HG03439 (cell line): ENCODE measurements at regions not wholly inside any gene's neighbourhood (a gene's known extent, or its start where the extent isn't known, plus 50 kb on each side); places are given as distances from the start of the nearest gene placed in this dataset.
"Not testable (repeated sequence)": the region's sequence is repeated elsewhere in the genome, so short reads cannot be mapped to it uniquely, and the experiment has no call there.

Experiments
- ATAC-seq: cut with Tn5 transposase; IDR thresholded peaks from one replicate; pipeline ENCODE4 v1.9.1; 2021; ENCODE audit warnings: mild to moderate bottlenecking, moderate library complexity; ENCODE audit not compliant: unreplicated experiment

DNA sequence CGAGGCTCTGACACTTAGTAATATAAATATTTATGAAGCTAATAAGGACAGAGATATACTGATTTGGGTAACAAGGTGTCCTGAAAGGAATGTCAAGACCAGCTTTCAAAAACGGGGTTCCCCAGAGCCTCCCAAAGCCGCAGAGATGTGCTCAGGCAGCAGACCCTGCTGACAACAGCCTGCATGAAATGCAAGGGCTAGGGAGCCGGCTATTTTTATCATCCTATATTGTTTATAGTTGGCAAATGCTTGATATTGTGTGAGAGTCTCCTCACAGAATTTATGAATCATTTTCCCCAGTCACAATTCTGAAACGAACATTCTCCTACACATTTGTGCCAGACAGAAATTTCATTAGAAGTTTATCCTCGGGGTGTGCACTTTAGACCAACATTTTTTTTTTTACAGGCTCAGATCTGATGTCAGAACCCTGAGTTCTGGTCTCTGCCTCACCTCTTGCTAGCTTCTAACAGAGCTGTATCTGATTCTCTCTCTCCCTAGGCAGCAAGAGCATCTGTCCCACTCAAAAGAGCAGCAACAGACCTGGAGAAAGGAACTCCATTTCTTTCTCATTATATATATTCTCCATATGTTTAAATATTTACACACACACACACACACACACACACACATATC is 302.3 kb upstream of the PLD5 start:
- ATAC-seq, result no peak

DNA sequence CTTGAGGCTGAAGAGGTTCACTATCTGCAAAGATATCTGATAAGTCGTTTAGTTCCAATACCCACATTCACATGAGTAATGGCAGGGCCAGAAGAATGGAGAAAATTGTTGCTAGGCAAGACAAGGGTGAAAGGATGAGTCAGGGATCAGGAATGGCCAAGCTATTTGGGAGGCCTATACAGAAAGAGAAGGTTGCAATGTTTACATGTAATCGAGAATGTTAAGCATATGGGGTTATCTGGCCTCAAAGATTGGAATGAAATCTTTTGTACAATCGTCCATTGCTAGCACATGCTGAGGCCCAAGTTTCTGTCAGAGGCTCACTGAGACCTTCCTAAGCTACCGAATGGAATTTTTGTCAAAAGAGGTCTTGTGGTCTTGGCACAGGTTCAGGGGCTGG is 299.9 kb upstream of the PLD5 start:
- ATAC-seq, result no peak

DNA sequence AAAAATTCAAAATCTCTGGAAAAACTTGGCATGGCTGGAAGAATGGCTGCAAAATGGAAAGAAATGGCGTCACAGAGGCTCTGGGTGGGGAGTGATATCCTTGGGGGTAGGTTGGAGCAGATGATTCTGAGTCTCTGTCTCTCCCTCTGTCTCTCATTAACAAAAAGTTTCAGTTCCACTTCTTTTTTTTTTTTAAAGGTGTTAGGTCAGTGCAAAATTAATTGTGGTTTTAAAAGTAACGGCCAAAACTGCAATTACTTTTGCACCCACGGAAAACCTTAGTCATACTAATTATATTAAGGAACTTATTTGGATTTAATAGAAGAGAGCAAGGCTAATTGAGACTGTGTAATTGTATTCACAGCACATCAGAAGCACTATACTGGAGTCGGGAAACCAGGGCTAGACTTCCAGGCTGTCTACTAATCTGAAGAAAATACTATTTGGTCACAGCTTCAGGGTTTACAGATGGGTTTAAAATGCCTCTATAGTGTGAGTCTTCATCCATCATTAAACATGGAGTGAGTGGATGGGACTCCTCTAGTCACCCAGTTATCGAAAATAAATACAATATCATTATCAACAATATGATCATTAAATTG is 289.1 kb upstream of the PLD5 start:
- ATAC-seq, result peak; percentile 85

DNA sequence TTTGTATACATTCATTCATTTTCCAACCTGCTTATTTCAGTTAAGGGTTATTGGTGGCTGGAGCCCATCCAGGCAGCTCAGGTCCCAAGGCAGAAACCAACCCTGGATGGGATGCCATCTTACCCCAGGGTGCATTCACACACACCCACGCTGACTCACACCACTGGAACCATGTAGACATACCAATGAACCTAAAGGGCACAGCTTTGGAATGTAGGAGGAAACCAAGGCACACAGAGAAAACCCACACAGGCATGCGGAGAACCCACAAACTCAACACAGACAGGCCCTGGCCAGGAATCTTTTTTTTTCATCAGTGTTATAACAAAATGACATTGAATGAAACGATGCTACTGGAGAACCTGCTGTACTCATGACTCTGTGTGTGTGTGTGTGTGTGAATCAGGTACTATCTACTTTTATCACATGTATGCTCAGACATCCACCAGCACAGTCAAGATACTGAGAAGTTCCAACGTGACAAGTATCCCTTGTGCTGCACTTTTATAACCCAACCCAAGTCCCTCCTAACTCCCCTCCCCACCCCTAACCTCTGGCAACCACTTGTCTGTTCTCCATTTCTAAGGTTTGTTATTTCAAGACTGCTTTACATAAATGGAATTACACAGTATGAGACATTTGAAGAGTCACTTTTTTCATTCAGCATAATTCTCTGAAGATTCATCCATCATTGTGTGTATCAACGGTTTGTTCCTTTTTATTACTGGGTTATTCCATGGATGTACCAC is 286.8 kb upstream of the PLD5 start:
- no peak for ATAC-seq

DNA sequence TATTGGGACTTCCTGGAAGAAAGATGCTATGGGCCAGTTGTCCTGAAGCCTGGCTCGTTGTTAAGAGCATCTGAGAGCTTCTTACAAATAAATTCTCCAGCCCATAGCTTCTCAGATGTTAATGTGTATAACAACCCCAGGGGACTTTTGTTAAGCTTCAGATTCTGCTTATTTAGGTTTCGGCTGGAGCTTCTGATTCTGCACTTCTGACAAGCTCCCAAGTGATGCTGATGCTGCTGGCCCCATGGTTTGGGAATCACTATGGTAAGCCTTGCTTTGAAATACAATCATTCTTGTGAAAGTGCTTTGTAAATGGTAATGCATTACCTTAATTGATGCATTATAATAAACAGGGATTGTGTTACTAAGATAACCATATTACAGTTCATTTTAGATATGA is 281.8 kb upstream of the PLD5 start:
- no peak for ATAC-seq

DNA sequence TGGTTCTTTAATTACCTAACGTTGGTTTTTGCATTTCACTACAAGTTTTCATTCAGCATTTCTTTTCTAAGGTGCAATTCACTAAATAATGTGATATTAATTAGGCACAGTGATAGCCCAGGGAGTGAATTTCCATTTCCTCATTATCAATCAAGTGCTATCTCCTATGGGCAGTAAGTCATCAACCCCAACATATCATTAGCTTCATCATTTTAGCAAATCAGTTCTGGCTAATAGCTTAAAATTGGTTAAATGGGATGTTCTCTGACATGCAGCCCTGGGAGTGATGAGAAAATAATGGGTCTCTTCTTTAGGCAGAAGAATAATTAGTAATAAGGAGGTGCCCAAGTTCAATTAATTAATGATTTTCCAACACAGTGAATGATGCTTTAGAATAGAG is 280.9 kb upstream of the PLD5 start:
- not testable (repeated sequence) for ATAC-seq

DNA sequence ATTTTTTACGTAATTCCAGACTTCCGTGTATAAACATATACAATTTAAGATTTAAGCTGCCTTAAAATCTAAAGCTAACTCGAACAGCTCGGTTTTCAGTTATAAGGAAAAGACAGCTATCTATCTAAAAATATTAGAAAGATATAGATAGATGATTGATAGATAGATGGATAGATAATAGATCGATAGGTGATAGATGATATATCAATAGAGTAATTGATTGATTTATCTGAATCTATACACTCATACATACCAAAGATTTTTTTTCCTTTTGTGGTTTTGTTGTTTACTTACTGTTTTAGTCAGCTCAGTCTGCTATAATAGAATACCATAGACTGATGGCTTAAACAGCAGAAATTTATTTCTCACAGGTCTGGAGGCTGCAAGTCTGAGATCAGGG is 278.5 kb upstream of the PLD5 start:
- no peak for ATAC-seq

DNA sequence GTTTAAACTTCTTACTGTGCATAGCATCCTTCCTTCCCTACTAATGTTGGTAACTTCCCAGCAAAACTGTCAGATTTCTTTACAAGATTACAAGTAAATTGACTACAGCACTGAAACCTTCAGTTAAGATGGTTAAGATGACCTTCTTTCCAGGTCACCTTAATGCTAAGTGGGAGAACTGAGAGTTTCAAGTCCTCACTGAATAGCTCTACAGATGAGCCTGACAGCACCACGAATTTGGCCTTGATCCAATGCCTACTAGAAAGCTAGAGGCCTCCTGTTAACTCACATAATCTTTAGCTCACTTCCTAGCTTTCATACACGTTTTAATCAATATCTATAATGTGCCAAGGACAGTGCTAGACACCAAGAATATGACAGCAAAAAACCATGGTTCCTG is 276.0 kb upstream of the PLD5 start:
- ATAC-seq, result no peak

DNA sequence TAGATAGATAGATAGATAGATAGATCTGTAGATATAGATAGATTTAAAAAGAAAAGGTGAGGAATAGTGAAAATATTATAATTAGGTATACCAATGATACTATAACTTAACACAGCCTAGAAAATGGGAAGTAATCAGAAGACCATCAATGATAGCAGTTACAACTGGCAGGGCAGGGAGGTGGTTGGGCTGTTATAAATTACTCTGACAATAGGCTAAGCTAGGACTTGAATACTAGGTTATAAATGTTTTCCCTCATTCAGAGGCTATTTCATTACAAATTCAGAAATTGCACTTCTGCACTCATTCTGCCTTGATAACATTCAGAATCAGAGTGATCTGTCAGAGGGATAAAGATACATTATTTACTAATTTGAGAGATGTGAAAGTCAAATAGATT is 273.4 kb upstream of the PLD5 start:
- ATAC-seq, result no peak

DNA sequence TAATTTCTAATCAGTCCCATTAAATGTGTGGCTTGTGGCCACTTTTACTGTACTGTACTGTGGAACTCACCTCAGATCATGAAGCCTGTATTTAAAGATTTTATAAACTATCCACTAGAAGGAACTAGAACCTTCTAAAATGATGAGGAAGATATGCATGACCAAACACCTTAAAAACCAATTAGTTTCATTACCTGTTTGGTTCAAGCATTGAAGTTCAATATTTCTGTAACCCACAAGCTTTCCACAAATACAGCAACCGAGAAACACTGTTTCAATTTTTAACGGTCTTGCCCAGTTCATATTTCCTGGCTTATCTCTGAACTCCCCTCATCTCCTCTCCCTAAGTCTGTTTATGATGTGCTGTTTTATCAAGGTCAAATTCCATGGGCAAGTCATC is 264.3 kb upstream of the PLD5 start:
- ATAC-seq, result peak; percentile 58

DNA sequence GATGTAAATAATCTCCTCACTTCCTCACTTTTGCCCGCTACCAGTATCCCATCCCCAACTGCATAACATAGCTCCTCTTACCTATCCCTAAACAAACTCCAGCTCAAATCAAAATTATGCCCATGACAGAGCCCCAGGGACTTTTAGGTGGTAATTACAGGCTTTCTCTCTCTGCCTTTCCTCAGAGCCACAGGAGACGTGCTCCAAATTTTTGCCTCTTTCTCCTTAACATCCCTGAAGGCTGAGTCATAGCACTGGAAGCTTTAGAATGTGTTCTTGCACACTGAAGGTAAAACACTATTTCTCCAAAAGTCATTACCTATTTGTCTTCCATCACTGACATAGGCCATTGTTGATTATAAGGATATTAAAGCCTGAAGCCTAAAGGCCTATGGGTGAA is 263.5 kb upstream of the PLD5 start:
- no peak for ATAC-seq

DNA sequence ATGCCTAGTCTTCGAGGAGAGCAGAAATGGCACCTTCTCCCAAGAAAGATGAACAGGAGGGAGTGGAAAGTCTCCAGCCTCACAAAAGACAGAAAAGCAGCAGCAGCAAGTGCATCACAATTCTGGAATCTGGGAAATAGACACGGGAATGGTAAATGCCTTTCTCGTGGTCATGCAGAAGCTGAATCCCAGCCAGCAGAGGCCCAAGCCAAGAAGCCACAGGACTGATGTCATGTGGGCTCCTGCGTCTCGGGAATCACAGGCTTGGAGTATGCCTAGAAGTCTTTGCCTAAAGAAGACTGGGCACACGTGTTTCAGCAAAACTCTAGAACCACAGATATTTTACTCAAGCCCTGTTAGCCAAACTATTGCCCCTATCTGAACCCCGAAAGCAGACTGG is 260.3 kb upstream of the PLD5 start:
- no peak for ATAC-seq

DNA sequence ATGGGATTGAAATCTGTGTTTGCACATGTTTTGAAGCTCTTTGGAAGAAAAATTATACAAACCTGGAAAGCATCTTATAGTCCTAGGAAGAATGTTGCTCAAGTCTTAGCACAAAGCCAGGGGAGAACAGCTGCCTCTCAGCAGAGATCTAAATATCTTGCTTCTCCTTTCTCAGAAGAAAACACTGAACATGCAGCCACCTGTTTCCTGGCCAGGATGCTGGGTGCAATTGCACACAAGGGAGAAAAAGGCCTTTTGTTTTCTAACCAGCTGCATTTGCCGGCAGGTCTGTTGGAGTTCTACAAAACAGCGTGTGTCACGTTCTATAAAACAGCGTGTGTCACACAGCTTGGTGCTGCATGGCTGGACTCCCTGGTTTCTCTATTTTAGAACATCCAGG is 259.6 kb upstream of the PLD5 start:
- peak; percentile 49 for ATAC-seq

DNA sequence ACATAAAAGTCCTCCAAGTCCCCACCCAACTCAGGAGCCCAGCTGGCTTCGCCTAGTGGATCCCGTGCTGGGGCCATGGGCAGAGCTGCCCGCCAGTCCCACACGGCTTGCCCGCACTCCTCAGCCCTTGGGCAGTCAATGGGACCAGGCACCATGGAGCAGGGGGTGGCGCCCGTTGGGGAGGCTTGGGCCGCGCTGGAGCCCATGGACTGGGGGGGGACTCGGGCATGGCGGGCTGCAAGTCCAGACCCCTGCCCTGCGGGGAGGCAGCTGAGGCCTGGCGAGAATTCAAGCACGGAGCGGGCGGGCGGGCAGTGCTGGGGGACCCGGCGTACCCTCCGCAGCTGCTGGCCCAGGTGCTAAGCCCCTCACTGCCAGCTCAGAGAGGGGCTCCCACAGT is 249.8 kb upstream of the PLD5 start:
- ATAC-seq, result no peak

DNA sequence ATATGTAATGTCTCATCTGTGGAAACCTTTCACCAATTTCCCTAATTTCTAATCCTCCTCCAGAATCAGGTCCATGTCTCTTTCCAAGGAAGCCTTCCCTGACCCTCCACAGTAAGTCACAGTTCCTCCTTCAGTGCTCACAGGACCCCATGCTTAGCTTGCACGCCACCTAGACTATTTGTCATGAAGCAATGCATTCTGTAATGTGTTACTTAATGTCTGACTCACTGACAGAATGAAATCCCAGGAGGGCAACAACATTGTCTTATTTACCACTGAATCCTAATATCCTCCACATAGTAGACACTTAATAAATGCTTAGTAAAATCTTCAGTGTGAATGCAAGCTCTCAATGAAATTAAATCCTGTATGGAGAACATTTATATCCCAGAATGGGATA is 245.9 kb upstream of the PLD5 start:
- ATAC-seq, result no peak

DNA sequence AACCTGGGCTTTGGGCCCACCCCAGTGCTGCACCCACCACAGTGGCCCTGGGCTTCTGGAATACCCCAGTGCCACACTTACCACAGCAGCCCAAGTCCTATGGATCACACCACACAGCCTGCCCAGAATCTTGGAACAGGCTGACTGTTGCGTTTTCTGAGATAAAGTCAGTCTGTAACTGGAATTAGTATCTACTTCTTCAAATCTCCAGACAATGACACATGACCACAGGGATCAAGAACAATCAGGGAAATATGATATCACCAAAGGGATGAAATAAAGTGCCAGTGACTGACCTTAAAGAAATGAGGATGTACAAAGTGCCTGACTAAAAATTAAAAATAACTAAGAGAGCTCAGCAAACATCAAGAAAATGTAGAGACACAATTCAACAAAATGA is 239.7 kb upstream of the PLD5 start:
- ATAC-seq, result no peak

DNA sequence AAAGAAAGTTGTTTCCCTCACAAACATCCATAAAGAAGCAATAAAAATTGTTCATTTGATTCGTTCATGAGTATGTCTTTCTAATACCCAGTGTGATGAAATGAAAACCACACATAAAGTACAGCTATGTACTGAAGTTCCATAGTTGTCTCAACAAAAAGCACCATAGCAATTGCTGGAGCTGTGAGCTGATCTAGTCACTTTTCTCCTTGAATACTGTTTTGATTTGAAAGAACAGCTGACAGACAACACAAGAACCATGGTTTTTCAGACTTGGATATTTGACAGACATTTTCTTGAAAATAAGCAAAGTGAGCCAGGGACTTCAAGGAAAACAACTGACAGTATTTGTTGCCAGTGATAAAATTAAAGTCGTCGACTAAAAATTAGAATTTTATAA is 237.1 kb upstream of the PLD5 start:
- no peak for ATAC-seq

DNA sequence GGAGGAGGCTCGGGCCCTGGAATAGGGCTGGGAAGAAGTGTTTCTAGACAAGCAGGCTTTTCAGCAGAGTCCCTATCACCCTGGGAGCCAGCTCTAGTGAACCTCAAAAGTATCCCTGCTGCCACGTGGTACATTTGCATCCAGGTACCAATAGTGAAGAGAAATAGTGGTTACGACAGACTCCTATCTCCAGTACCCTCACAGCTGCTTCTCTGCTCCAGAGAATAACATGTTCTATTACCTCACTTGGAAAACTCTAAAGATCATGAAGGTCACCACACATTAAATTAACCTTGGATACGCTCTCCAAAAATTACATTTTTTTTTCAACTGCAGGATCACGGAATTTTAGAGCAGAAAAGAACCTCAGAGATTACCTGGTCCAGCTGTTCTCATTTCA is 230.4 kb upstream of the PLD5 start:
- ATAC-seq, result no peak

DNA sequence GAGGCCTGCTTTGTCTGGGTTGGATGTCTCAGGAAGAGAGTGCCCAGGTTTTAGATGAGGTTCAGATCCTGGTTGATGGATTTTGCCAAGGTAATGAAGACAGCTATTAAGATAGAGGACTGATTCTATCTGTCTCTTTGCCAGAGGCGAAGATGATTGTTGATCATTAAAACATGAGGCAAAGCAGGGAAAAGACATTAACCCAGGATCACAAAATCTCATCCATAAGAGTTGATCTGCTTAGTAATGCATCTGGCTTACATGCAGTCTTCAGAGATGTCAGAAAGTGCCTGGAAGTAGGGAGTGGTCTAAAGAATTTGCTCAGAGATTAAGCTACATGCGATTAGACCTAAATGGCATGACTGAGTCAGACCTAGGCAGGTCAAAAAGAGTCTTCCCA is 229.6 kb upstream of the PLD5 start:
- no peak for ATAC-seq

DNA sequence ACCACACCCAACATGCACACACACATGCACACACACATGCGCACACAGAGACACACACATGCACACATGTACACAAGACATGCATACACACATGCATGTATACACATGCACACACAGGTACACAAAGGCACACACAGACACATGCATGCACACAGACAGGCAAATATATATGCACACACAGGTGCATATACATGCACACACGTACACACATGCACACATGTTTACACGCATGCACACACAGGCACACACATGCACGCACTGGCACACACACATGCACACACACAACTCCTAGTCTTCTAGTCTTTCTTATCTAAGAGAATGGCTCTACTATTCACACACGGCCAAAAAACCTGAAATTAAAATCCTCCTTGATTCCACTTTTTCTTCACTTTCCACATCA is 222.7 kb upstream of the PLD5 start:
- ATAC-seq, result no peak

DNA sequence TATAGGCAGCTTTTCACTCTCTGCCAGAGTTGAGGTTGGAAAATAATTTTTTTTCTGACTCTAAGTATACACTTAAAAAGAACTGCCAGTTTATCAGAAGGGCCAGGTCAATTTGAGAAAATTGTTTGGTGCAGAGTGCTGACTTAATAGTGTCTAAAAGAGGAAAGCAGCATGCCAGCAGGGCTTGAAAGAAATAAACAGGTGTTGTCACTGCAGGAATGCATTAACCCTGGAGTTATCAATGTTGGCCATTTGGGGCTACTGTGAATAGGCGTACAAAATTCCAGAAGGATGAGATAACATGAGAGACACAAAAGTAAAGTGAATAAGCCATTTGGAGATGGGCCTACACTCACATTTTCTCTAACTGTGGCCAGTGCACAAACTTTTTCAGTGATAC is 220.6 kb upstream of the PLD5 start:
- no peak for ATAC-seq

DNA sequence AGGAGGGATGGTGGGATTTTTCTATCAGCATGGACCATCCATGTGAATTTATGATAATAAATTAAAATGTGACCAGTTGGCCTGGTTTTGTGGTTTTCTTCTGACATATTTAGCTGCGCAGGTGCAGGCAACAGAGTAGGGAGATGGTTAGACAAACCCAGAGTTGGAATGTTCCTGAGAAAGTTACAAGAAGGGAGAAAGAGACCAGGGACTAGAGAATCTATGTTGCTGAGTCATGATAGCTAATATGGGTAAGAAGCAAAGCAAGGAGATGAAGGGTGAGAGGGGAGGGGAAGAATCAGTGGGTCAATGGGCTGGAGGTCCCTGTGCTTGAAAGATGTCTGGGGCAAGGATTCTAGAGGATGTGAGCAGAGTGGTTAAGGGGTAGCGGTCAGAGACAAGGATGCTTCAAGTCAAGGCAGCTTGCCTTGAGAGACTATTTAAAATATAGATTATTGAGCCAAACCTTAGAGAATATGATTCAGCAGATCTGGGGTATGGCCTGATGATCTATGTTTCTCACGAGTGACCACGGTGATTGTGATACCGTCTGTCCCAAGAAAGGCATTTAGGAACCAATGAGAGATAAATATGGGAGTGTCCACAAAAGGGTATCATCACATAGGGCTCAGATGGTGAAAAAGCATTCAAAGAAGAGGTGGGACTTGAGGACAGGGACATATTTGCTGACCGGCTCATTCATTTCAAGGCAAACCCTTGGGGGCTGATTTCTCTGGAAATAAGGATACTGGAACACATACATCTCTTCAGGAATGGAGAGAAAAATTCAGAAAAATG is 219.7 kb upstream of the PLD5 start:
- no peak for ATAC-seq
